ENCODE measurements at regions not wholly inside any gene's neighbourhood (a gene's known extent, or its start where the extent isn't known, plus 50 kb on each side); places are given as distances from the start of the nearest gene placed in this dataset.

- DNase-seq (ENCODE audit: low read depth), result no peak
Measured at GRCh38 chr22:48047722-48048500, 1285.5 kb downstream of the TBC1D22A start.

GRCh38 chr22:48045369-48045768 lies 1282.9 kb downstream of the TBC1D22A start:
- no peak for DNase-seq (ENCODE audit: low read depth)

GRCh38 chr22:48044487-48045060 lies 1282.1 kb downstream of the TBC1D22A start:
- DNase-seq (ENCODE audit: low read depth), result no peak

- DNase-seq (ENCODE audit: low read depth), result no peak
Measured at GRCh38 chr22:48043581-48043980, 1281.1 kb downstream of the TBC1D22A start.

- DNase-seq (ENCODE audit: low read depth), result no peak
Measured at GRCh38 chr22:48042621-48043395, 1280.4 kb downstream of the TBC1D22A start.

GRCh38 chr22:48039326-48039725 lies 1276.9 kb downstream of the TBC1D22A start:
- no peak for DNase-seq (ENCODE audit: low read depth)

GRCh38 chr22:48037618-48038017 lies 1275.2 kb downstream of the TBC1D22A start:
- no peak for DNase-seq (ENCODE audit: low read depth)

GRCh38 chr22:48035897-48036296 lies 1273.4 kb downstream of the TBC1D22A start:
- no peak for DNase-seq (ENCODE audit: low read depth)

- DNase-seq (ENCODE audit: low read depth), result no peak
Measured at GRCh38 chr22:48031589-48031988, 1269.1 kb downstream of the TBC1D22A start.

- DNase-seq (ENCODE audit: low read depth), result no peak
Measured at GRCh38 chr22:48025096-48025495, 1262.6 kb downstream of the TBC1D22A start.

GRCh38 chr22:48021991-48022401 lies 1259.5 kb downstream of the TBC1D22A start:
- DNase-seq (ENCODE audit: low read depth), result no peak

GRCh38 chr22:48018346-48018745 lies 1255.9 kb downstream of the TBC1D22A start:
- no peak for DNase-seq (ENCODE audit: low read depth)

- DNase-seq (ENCODE audit: low read depth), result no peak
Measured at GRCh38 chr22:48015701-48016100, 1253.3 kb downstream of the TBC1D22A start.

GRCh38 chr22:48004936-48005335 lies 1242.5 kb downstream of the TBC1D22A start:
- DNase-seq (ENCODE audit: low read depth), result no peak

- no peak for DNase-seq (ENCODE audit: low read depth)
Measured at GRCh38 chr22:48004038-48004437, 1241.6 kb downstream of the TBC1D22A start.

GRCh38 chr22:48001101-48001500 lies 1238.7 kb downstream of the TBC1D22A start:
- no peak for DNase-seq (ENCODE audit: low read depth)

GRCh38 chr22:47997612-47998011 lies 1235.2 kb downstream of the TBC1D22A start:
- no peak for DNase-seq (ENCODE audit: low read depth)

- DNase-seq (ENCODE audit: low read depth), result no peak
Measured at GRCh38 chr22:47997052-47997590, 1234.7 kb downstream of the TBC1D22A start.

GRCh38 chr22:47996446-47996857 lies 1234.0 kb downstream of the TBC1D22A start:
- no peak for DNase-seq (ENCODE audit: low read depth)

GRCh38 chr22:47995718-47996117 lies 1233.3 kb downstream of the TBC1D22A start:
- DNase-seq (ENCODE audit: low read depth), result no peak

GRCh38 chr22:47995264-47995627 lies 1232.8 kb downstream of the TBC1D22A start:
- DNase-seq (ENCODE audit: low read depth), result no peak

- DNase-seq (ENCODE audit: low read depth), result no peak
Measured at GRCh38 chr22:47994601-47995263, 1232.3 kb downstream of the TBC1D22A start.

Measured in non-pigmented ciliary epithelial cell (primary cell).